Endodermal cell (in vitro differentiated cells): ENCODE measurements at regions not wholly inside any gene's neighbourhood (a gene's known extent, or its start where the extent isn't known, plus 50 kb on each side); places are given as distances from the start of the nearest gene placed in this dataset.

Source experiments
- DNase-seq: peaks from one replicate; pipeline ENCODE4 v3.0.0-alpha.2; 2017
- H3K27ac ChIP-seq: 2 replicates; pipeline ENCODE4 v1.5.1; 2013; ENCODE audit warnings: mild to moderate bottlenecking, low read depth, low read length, moderate library complexity
- H3K27me3 ChIP-seq: 2 replicates; pipeline ENCODE4 v1.6.1; 2013; ENCODE audit warnings: mild to moderate bottlenecking, low read length, moderate library complexity; ENCODE audit not compliant: insufficient read depth, control insufficient read depth, poor library complexity, severe bottlenecking
- H3K36me3 ChIP-seq: 2 replicates; pipeline ENCODE4 v1.7.0; 2013; ENCODE audit warnings: mild to moderate bottlenecking, low read length, moderate library complexity; ENCODE audit not compliant: control insufficient read depth, insufficient read depth
- H3K4me1 ChIP-seq: one replicate; pipeline ENCODE4 v1.7.0; 2013; ENCODE audit warnings: low read length; ENCODE audit not compliant: control insufficient read depth, insufficient read depth
- H3K4me3 ChIP-seq: 2 replicates; pipeline ENCODE4 v1.5.1; 2013; ENCODE audit warnings: mild to moderate bottlenecking, low read length, moderate library complexity
- H3K9ac ChIP-seq: 2 replicates; pipeline ENCODE4 v1.6.1; 2013; ENCODE audit warnings: mild to moderate bottlenecking, low read length, moderate library complexity; ENCODE audit not compliant: poor library complexity, severe bottlenecking; ENCODE audit errors: extremely low read depth
- H3K9me3 ChIP-seq: 2 replicates; pipeline ENCODE4 v1.6.1; 2013; ENCODE audit warnings: mild to moderate bottlenecking, low read length, moderate library complexity; ENCODE audit not compliant: control insufficient read depth
- H3K27ac Mint-ChIP-seq: 2 replicates; pipeline ENCODE4 v1.8.0; 2020; ENCODE audit warnings: mixed read lengths
- H3K27me3 Mint-ChIP-seq: 2 replicates; pipeline ENCODE4 v1.8.0; 2021; ENCODE audit warnings: mild to moderate bottlenecking, mixed read lengths; ENCODE audit not compliant: insufficient read depth
- H3K36me3 Mint-ChIP-seq: 2 replicates; pipeline ENCODE4 v1.8.0; 2020; ENCODE audit warnings: low read depth, mixed read lengths
- H3K4me1 Mint-ChIP-seq: 2 replicates; pipeline ENCODE4 v1.8.0; 2020; ENCODE audit warnings: mixed read lengths
- H3K4me3 Mint-ChIP-seq: 2 replicates; pipeline ENCODE4 v1.8.0; 2020; ENCODE audit warnings: mild to moderate bottlenecking, moderate library complexity, mixed read lengths
- H3K9me3 Mint-ChIP-seq: 2 replicates; pipeline ENCODE4 v1.8.0; 2020; ENCODE audit warnings: mild to moderate bottlenecking, mixed read lengths
- CTCF ChIP-seq: fragments of 200-600 bp; sonication (generic); conservative IDR thresholded peaks from 2 replicates; pipeline ENCODE4 v1.5.0; 2021; ENCODE audit warnings: antibody characterized with exemption, mild to moderate bottlenecking
- WGBS, 2 experiments: methylation state at CpG; one replicate each; pipeline versions ENCODE4 v1.1.5 to v1.1.7; 2013; ENCODE audit warnings: missing lambda C conversion rate in 2 of 2, mixed read lengths in 1 of 2; ENCODE audit not compliant: insufficient coverage in 1 of 2, insufficient read length in 1 of 2; 5-methylcytosine and 5-hydroxymethylcytosine counted together

- Histone ChIP-seq H3K4me3 (no peak overlapping the region), H3K36me3 (no peaks in the 10 kb centered on the region), H3K9me3 (peaks cover under 1% of the 10 kb centered on the region), H3K9ac (no peak overlapping the region), H3K27me3 (no peaks in the 10 kb centered on the region), H3K27ac (no peak overlapping the region), H3K4me1 (no peaks in the 10 kb centered on the region)
- peaks cover 6% of the 10 kb centered on the region for H3K9me3 Mint-ChIP-seq
- H3K27ac Mint-ChIP-seq, result no peak overlapping the region
- H3K4me3 Mint-ChIP-seq, result no peak overlapping the region
- no peak for DNase-seq
- H3K4me1 Mint-ChIP-seq, result peaks cover under 1% of the 10 kb centered on the region
- 84 to 100% methylated on average over 1 to 3 of the region's 3 CpGs for WGBS, 2 experiments
- no peak for TF ChIP-seq CTCF
- H3K27me3 Mint-ChIP-seq, result peaks cover 8% of the 10 kb centered on the region
- no peaks in the 10 kb centered on the region for H3K36me3 Mint-ChIP-seq
Measured at GRCh38 chr12:93205361-93205760, 172.4 kb upstream of the NUDT4 start.

- Mint-ChIP-seq H3K27me3 (peaks cover 2% of the 10 kb centered on the region), H3K4me3 (no peak overlapping the region), H3K9me3 (peaks cover 29% of the 10 kb centered on the region), H3K36me3 (peaks cover 6% of the 10 kb centered on the region), H3K27ac (no peak overlapping the region), H3K4me1 (no peaks in the 10 kb centered on the region)
- peaks cover 6% of the 10 kb centered on the region for H3K36me3 ChIP-seq
- WGBS, 2 experiments, result 82% methylated on average over 1 of the region's 1 CpG; no CpG with 5 or more reads in 1 of the 2 experiments
- no peak overlapping the region for H3K4me3 ChIP-seq
- DNase-seq, result no peak
- peaks cover 27% of the 10 kb centered on the region for H3K9me3 ChIP-seq
- no peak for TF ChIP-seq CTCF
- H3K27me3 ChIP-seq, result no peaks in the 10 kb centered on the region
- no peak overlapping the region for H3K27ac ChIP-seq
- no peak overlapping the region for H3K9ac ChIP-seq
- H3K4me1 ChIP-seq, result no peaks in the 10 kb centered on the region
Measured at GRCh38 chr12:93208011-93208410, 169.7 kb upstream of the NUDT4 start.

GRCh38 chr12:93214523-93215289 lies 163.0 kb upstream of the NUDT4 start:
- no peaks in the 10 kb centered on the region for H3K27me3 ChIP-seq
- peaks cover 5% of the 10 kb centered on the region for H3K4me1 Mint-ChIP-seq
- DNase-seq, result no peak
- H3K9me3 Mint-ChIP-seq, result peaks cover 66% of the 10 kb centered on the region
- no peak for TF ChIP-seq CTCF
- peak overlapping the region; percentile 41 for H3K4me3 ChIP-seq
- H3K9ac ChIP-seq, result no peak overlapping the region
- no peak overlapping the region for H3K27ac ChIP-seq
- H3K9me3 ChIP-seq, result peaks cover 61% of the 10 kb centered on the region
- H3K36me3 ChIP-seq, result peaks cover 6% of the 10 kb centered on the region
- H3K4me3 Mint-ChIP-seq, result no peak overlapping the region
- H3K36me3 Mint-ChIP-seq, result peaks cover 18% of the 10 kb centered on the region
- no peak overlapping the region for H3K27ac Mint-ChIP-seq
- peaks cover 6% of the 10 kb centered on the region for H3K4me1 ChIP-seq
- H3K27me3 Mint-ChIP-seq, result peaks cover 1% of the 10 kb centered on the region
- 79 to 84% methylated on average over 3 to 6 of the region's 6 CpGs for WGBS, 2 experiments
